SW480 (cell line): ENCODE measurements at regions not wholly inside any gene's neighbourhood (a gene's known extent, or its start where the extent isn't known, plus 50 kb on each side); places are given as distances from the start of the nearest gene placed in this dataset.

Experiments used
- DNase-seq: peaks from one replicate; pipeline ENCODE4 v3.0.0-alpha.2; 2016; ENCODE audit warnings: low spot score

DNA sequence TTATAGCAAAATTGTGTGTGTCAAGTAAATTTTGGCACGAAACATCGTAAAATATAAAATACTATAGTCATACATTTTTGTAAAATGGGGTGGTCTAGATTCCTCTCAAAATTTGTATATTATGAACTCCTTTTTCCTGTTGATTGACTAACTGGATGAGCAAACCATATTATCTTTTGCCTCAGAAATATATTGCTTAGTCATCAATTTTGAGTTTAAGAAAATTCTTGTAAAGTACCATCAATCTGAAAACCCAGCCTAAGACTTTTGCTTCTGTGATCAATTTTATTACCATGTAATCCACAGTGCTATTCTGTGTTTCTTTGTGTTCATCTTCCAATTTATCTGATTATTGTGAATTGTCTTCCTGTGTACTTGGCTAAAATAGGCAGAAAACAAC, 98.0 kb upstream of the PCDH18 start:
- DNase-seq: no peak

DNA sequence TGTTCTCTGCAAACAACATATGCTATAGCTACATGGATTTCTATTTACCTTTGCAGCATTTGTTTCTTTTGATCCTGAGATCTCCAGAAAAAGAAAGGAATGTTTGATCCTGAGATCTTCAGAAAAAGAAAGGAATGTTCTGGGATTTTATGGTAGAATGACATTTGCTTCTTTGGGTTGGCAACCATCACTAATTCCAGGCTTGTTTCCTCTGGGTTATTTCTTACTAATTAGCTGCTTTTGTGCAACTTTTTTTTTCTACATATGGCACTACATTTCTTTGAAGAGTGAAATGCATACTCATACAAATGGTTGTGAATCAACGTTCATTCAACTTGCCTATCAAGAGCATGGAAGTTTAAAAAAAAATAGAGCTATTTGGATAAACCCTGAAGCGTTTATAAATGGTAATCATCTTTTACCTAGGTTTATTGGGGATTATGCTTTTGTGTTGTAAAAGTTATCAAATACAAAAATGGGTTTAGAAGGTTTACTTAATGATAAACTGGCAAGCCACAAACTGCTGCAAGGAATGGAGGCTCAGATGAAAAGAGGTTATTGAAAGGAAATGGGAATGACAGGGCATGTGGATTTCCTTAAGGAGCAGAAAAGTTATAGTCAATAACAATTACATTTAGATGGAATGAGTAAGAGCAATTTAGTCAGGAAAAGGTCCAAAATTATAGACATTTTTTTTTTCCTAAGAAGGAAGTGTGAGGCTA, 95.6 kb upstream of the PCDH18 start:
- DNase-seq: no peak

- no peak for DNase-seq
These were observed 94.8 kb upstream of the PCDH18 start for GRCh38 chr4:137626942-137627738.

DNA sequence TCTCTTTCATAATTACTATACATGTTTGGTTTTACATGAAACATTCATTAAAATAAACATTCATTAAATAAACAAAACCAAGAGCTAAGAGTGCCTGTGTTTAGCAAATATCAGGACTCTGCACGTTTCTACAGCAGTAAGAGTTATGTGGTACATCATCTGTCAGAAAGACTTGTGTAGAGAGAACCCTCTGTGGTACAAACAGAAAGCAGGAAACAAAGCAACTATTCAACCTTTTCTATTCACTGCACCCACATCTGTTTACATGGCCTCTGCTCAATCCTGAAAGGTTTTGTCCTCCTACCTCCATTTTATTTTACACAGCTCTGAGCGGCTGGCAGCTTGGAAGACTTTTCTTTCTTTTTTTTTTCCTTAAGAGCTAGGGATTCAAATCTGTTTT, 90.7 kb upstream of the PCDH18 start:
- DNase-seq: no peak

GRCh38 chr4:137621056-137621455, 88.8 kb upstream of the PCDH18 start:
- DNase-seq: no peak

DNA sequence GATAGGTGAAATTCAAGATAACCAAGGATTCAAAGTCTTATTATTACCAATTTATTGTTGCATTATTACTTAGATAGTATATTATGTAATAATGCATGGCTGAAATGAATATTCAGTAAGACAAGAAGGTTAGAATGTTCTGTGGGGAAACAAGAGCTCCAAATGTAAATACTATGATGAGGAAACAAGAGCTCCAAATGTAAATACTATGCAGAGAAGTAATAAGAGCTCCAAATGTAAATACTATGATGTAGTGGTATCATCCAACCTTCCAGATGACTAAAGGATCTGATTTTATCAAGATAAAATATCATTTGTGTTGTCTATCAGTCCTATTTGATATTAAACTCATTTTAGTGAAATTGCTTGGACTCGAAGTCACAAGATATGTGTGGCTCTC, 82.2 kb upstream of the PCDH18 start:
- no peak for DNase-seq

DNA sequence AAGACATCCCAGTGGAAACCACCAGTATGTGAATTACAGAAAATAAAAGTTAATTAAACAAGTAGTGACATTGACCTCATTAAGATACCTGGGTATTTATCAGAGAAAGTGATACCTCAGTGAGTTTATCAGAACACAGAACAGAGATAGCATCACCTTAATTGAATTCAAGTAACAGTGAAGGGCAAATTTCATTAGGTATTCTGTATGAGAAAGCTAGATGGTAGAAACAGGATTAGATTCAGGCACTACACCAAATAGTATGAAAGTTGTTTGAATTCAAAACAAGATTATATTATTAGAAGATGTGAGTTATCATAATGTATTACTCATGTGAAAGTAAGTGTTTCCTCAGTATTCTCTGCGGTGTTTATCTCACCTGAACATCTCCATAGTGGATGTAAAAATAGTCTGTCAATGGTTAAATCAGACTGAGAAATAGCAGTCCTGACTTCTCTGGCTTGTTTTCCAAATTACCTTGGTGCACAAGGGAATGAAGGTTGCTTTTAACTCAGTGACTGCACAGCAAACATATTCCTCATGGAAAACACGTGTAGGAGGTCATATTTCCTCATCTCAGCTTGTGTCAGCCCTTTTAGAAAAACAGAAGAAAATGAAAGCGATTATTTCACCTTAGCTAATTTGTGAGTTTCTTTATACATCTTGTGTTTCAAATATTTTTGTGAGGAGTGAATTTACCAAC, 79.9 kb upstream of the PCDH18 start:
- DNase-seq: no peak

DNA sequence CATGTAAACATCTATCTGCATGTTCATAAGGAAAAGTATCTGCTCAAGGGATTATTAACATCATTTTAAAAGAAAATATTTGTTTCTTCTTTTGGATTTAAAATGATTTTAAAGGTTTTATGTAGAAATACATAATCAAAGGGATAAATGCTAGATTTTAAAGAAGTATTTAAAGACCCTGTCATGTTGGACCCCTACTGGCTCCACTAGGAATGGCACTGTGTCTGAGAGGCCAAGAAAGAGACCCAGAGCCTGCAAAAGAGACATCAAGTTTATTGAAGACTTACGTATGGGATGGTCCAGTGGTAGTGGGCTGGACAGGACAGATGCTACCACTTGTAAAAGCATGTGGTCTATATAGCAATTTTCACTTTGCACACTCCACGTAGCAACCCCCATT, 78.7 kb upstream of the PCDH18 start:
- no peak for DNase-seq

GRCh38 chr4:137609718-137610430, 77.6 kb upstream of the PCDH18 start:
- DNase-seq: no peak

DNA sequence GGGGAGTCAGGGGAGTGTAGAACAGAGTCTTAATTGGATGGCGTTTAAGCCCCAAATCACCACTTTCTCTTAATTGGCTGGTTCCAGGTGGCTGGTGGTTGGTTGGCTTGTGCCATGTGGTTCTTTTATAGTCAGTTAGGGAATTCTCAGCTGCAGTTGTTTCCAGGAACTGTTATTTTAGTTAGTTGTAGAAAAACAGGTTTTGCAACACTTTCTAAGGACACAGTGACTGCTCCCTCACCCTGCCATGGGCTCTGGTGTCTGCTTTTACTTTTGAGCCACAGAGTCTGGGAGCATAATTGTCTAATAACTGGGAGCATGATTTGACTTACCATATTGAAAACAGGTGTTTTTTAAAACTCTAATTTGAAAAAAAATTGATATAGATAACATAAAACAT, 75.8 kb upstream of the PCDH18 start:
- no peak for DNase-seq

DNA sequence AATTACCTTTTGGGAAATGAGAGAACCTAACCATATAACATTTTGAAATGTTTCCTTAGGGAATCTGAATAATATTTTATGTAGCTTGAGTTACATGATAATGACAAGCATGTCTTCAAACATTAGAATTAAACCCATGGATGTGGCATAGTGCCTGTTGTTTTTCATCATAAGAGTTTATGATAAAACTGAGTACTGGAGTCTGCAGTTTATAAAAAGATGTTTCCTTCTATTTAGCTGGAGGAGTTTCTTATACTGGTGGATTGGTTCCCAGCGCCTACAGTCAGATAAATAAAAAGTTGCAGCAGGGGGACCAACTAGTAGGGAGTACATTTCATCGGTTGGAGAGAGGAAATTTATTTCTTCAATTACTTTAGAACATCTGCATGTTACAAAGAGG, 70.1 kb upstream of the PCDH18 start:
- no peak for DNase-seq

DNA sequence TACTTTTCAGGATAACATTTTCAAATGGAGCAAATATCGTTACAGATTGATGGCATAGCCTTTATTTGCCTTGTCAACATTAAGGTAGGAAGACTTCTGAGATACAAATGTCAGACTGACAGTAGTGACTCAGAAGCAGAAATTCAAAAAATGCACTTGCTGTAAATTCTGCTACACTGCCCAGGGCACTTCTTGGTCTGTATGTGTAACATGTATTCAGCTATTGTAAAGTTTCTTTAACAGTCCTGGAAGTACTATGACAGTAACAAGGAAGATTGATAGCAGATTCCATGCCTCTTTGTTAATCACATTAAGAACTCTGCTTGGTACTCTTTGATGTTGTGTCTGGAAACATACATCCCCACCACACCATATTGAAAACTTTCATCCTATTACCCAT, 69.6 kb upstream of the PCDH18 start:
- no peak for DNase-seq

DNA sequence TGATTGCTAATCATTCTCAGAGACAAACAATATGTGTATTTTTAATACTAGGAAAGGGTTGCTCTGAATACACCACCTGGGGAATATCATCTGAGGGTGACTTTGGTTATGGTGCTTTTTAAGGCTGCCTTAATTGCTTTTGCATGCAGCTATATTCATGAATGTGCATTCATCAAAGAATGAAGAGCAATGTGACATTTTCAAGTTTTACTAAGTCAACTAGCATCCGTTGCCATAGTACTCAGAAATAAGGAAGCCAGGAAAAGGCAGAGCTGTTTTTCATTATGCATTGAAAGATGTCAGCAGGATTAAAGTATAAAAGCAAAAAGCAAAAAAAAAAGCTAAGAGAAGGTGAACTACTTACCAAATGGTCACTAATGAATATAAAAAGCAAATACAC, 67.4 kb upstream of the PCDH18 start:
- no peak for DNase-seq

- no peak for DNase-seq
These were observed 65.6 kb upstream of the PCDH18 start for GRCh38 chr4:137597752-137598430.

DNA sequence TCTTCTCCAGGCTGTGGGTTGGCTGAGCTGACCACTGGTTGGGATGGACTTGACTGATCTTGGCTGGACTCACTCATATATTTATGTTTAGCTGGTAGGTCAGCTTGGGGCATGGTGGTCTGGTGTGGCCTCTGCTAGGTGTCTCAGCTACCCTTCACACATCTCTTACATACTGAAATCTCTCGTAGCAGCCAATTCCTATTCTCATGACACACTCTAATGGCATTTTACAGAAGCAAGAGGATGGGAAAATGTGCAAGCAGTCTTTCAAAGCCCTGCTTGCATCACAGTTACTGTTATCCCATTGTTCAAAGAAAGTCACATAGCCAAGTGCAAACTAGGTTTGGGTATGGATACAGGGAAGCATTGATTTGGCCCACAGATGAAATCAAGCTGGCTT, 55.5 kb upstream of the PCDH18 start:
- no peak for DNase-seq

- no peak for DNase-seq
These were observed 51.4 kb upstream of the PCDH18 start for GRCh38 chr4:137583671-137584070.
